MM.1S (cell line): ENCODE measurements at regions not wholly inside any gene's neighbourhood (a gene's known extent, or its start where the extent isn't known, plus 50 kb on each side); places are given as distances from the start of the nearest gene placed in this dataset.

Source experiments
- EZH2phosphoT487 ChIP-seq: fragments of 300-600 bp; sonication (generic); IDR thresholded peaks from 2 replicates; pipeline ENCODE4 v1.6.1; 2018; ENCODE audit warnings: antibody characterized with exemption, low read length
- TF ChIP-seq, protein P1 (sequence below): fragments of 300-600 bp; sonication (generic); IDR thresholded peaks from 2 replicates; pipeline ENCODE4 v1.5.1; 2016; ENCODE audit warnings: antibody characterized with exemption, low read length, mixed read lengths

DNA sequence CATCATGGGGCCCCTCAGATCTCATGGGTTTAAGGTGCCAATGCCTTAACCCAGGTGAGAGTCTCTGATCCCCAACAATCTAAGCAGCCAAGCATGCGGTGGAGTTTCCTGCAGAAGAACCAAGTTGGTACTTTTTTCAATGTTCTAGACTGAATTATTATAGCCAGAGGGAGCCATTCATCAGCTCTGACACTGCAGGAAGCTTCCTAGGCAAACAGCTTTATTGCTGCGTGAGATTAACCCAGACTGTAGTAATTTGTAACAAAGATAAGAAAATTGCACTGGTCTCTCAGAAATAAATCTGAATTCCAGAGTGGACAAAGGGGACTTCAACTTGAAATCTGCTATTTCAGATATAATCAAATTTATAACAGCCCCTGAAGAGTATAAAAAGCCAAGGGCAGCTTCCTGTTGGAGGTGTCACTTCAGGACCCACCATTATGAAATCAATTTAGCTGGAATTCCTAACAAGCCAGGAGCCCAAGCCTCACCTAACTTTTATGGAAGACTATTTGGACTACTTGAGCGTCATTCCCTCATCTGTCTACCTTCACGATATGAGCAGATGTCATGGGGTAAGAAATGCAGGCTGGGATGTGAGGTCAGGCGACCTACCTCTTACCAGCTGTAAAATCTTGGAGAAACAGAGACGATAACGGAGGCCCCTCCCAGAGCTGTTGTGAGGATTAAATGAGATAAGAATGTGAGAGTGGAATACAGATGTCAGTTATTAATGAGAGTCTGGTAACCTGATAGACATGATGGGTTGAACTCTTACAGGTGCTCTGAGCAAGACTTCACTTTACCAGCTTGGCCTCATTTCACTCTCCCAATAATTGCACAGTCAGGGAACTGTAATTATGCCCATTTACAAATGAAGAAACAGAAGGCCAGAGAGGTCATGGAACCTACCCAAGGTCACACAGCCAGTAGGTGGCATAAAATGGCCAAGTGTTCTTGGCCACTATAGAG, 135.1 kb downstream of the RRAGC start:
- TF ChIP-seq, protein P1, sequence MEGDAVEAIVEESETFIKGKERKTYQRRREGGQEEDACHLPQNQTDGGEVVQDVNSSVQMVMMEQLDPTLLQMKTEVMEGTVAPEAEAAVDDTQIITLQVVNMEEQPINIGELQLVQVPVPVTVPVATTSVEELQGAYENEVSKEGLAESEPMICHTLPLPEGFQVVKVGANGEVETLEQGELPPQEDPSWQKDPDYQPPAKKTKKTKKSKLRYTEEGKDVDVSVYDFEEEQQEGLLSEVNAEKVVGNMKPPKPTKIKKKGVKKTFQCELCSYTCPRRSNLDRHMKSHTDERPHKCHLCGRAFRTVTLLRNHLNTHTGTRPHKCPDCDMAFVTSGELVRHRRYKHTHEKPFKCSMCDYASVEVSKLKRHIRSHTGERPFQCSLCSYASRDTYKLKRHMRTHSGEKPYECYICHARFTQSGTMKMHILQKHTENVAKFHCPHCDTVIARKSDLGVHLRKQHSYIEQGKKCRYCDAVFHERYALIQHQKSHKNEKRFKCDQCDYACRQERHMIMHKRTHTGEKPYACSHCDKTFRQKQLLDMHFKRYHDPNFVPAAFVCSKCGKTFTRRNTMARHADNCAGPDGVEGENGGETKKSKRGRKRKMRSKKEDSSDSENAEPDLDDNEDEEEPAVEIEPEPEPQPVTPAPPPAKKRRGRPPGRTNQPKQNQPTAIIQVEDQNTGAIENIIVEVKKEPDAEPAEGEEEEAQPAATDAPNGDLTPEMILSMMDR: no peak
- TF ChIP-seq EZH2phosphoT487: no peak
